Karpas-422 (cell line): ENCODE measurements at regions not wholly inside any gene's neighbourhood (a gene's known extent, or its start where the extent isn't known, plus 50 kb on each side); places are given as distances from the start of the nearest gene placed in this dataset.

Experiments
- DNase-seq: peaks from one replicate; pipeline ENCODE4 v3.0.0-alpha.2; 2015
- H2AFZ ChIP-seq: fragments of 200-600 bp; sonication (generic); 2 replicates; pipeline ENCODE4 v1.6.1; 2014; ENCODE audit warnings: antibody characterized with exemption, low read length, mixed read lengths
- H3K27ac ChIP-seq: fragments of 200-600 bp; sonication (generic); 2 replicates; pipeline ENCODE4 v1.5.1; 2014; ENCODE audit warnings: mild to moderate bottlenecking, low read length, moderate library complexity
- H3K27me3 ChIP-seq: fragments of 200-600 bp; sonication (generic); 2 replicates; pipeline ENCODE4 v1.6.1; 2014; ENCODE audit warnings: low read length, mixed read lengths
- H3K36me3 ChIP-seq: fragments of 200-600 bp; sonication (generic); 2 replicates; pipeline ENCODE4 v1.6.1; 2014; ENCODE audit warnings: low read length, mixed read lengths; ENCODE audit not compliant: insufficient read depth
- H3K4me1 ChIP-seq: fragments of 200-600 bp; sonication (generic); 2 replicates; pipeline ENCODE4 v1.6.1; 2014; ENCODE audit warnings: mild to moderate bottlenecking, low read length, mixed read lengths
- H3K4me2 ChIP-seq: fragments of 200-600 bp; sonication (generic); 2 replicates; pipeline ENCODE4 v1.6.1; 2014; ENCODE audit warnings: low read length, low read depth, mild to moderate bottlenecking; ENCODE audit not compliant: poor library complexity, severe bottlenecking
- H3K4me3 ChIP-seq: fragments of 200-600 bp; sonication (generic); 2 replicates; pipeline ENCODE4 v1.5.1; 2014; ENCODE audit warnings: mild to moderate bottlenecking, antibody characterized with exemption, low read length, mixed read lengths
- H3K79me2 ChIP-seq: fragments of 200-600 bp; sonication (generic); 2 replicates; pipeline ENCODE4 v1.6.1; 2014; ENCODE audit warnings: mild to moderate bottlenecking, low read length, mixed read lengths
- H3K9ac ChIP-seq: fragments of 200-600 bp; sonication (generic); 2 replicates; pipeline ENCODE4 v1.6.0; 2014; ENCODE audit warnings: low read length
- H3K9me2 ChIP-seq: fragments of 200-600 bp; sonication (generic), shearing (Covaris generic); replicated peaks from 2 replicates; pipeline ENCODE4 v1.6.0; 2014; ENCODE audit warnings: mild to moderate bottlenecking, low read length, moderate library complexity; ENCODE audit not compliant: insufficient read depth
- H3K9me3 ChIP-seq: fragments of 300-700, 200-600 bp; sonication (generic); 2 replicates; pipeline ENCODE4 v1.6.1; 2014; ENCODE audit warnings: low read length, mixed read lengths
- H4K20me1 ChIP-seq: fragments of 200-600 bp; sonication (generic); 2 replicates; pipeline ENCODE4 v1.6.1; 2014; ENCODE audit warnings: mild to moderate bottlenecking, antibody characterized with exemption, low read length, low read depth; ENCODE audit not compliant: insufficient read depth

GRCh38 chr13:48155848-48156247, 60.9 kb upstream of the MED4 start:
- peak overlapping the region; percentile 22 for H3K4me2 ChIP-seq
- H3K9ac ChIP-seq, result no peak overlapping the region
- H3K79me2 ChIP-seq, result no peaks in the 10 kb centered on the region
- no peak overlapping the region for H3K27ac ChIP-seq
- no peaks in the 10 kb centered on the region for H4K20me1 ChIP-seq
- H3K4me1 ChIP-seq, result peaks cover 9% of the 10 kb centered on the region
- no peaks in the 10 kb centered on the region for H3K9me3 ChIP-seq
- no peak overlapping the region for H3K4me3 ChIP-seq
- DNase-seq, result no peak
- no peaks in the 10 kb centered on the region for H3K27me3 ChIP-seq
- H3K9me2 ChIP-seq, result no peaks in the 10 kb centered on the region
- no peak overlapping the region; the same call in 1 of the 2 replicates for H2AFZ ChIP-seq
- no peaks in the 10 kb centered on the region for H3K36me3 ChIP-seq

DNA sequence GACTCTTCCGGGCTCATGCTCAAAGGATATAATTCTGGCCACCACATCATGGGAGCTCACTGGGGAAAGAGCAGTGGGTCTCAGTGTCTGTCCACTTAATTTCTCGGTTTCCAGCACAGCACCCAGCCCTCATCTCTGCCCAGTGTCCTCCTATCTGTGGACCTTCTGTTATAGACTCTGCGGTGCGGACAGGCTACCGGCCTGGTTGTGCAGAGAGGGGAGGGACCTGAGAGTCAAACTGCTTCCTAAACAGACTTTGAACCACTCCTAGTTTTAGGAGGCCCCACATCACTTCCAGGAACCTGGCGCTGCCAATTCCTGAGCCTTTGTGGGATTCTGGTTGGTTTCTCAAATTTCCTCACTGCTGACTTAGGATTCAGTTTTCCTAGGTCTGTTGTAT, 59.8 kb upstream of the MED4 start:
- Histone ChIP-seq H3K9me2 (no peaks in the 10 kb centered on the region), H3K4me1 (peaks cover 9% of the 10 kb centered on the region), H3K27ac (no peak overlapping the region), H3K79me2 (no peaks in the 10 kb centered on the region), H3K4me3 (no peak overlapping the region), H2AFZ (no peak overlapping the region), H3K4me2 (no peak overlapping the region), H3K9ac (no peak overlapping the region), H3K27me3 (no peaks in the 10 kb centered on the region), H4K20me1 (no peaks in the 10 kb centered on the region), H3K36me3 (no peaks in the 10 kb centered on the region), H3K9me3 (no peaks in the 10 kb centered on the region)
- no peak for DNase-seq

- Histone ChIP-seq H3K27ac (no peak overlapping the region), H4K20me1 (no peaks in the 10 kb centered on the region), H3K4me1 (peaks cover 9% of the 10 kb centered on the region), H3K79me2 (no peaks in the 10 kb centered on the region), H2AFZ (no peak overlapping the region), H3K9ac (no peak overlapping the region), H3K36me3 (no peaks in the 10 kb centered on the region), H3K9me2 (no peaks in the 10 kb centered on the region), H3K9me3 (no peaks in the 10 kb centered on the region), H3K4me3 (no peak overlapping the region), H3K27me3 (no peaks in the 10 kb centered on the region), H3K4me2 (no peak overlapping the region)
- no peak for DNase-seq
Measured at GRCh38 chr13:48153186-48153585, 58.3 kb upstream of the MED4 start.

GRCh38 chr13:48151363-48152161, 56.7 kb upstream of the MED4 start:
- Histone ChIP-seq H3K36me3 (no peaks in the 10 kb centered on the region), H3K9me3 (no peaks in the 10 kb centered on the region), H4K20me1 (no peaks in the 10 kb centered on the region), H3K4me1 (peaks cover 8% of the 10 kb centered on the region), H3K79me2 (no peaks in the 10 kb centered on the region), H3K4me3 (no peak overlapping the region), H3K27ac (no peak overlapping the region), H3K27me3 (no peaks in the 10 kb centered on the region), H3K9me2 (no peaks in the 10 kb centered on the region), H3K9ac (no peak overlapping the region), H2AFZ (no peak overlapping the region), H3K4me2 (no peak overlapping the region)
- DNase-seq, result peak; percentile 58

DNA sequence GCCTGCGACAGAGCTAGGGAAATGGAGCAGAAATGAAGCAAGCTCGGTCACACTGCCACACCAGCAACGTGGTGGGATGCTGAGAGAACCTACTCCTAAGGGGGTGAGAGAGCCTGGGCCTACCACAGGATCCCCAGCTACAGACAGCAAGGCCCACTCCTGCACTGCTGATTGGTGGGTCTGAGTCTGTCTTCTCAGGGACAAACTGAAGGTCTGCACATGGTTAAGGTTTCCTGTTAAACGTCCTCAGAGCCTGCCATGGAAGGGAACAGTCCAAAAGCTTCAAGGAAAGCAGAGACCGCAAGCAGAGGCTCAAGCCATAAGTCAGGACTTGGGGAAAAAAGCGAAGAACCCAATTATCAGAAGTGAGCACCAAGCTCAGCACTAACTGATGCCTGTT, 53.5 kb upstream of the MED4 start:
- H3K4me1 ChIP-seq, result no peaks in the 10 kb centered on the region
- no peaks in the 10 kb centered on the region for H3K27me3 ChIP-seq
- no peaks in the 10 kb centered on the region for H4K20me1 ChIP-seq
- no peaks in the 10 kb centered on the region for H3K79me2 ChIP-seq
- no peaks in the 10 kb centered on the region for H3K9me3 ChIP-seq
- H3K9me2 ChIP-seq, result no peaks in the 10 kb centered on the region
- H3K9ac ChIP-seq, result no peak overlapping the region
- no peak overlapping the region for H3K4me3 ChIP-seq
- no peaks in the 10 kb centered on the region for H3K36me3 ChIP-seq
- no peak overlapping the region for H3K27ac ChIP-seq
- no peak overlapping the region for H3K4me2 ChIP-seq
- DNase-seq, result no peak
- H2AFZ ChIP-seq, result no peak overlapping the region

- no peak overlapping the region for H2AFZ ChIP-seq
- H3K9me2 ChIP-seq, result no peaks in the 10 kb centered on the region
- H3K36me3 ChIP-seq, result no peaks in the 10 kb centered on the region
- H3K4me3 ChIP-seq, result no peak overlapping the region
- no peaks in the 10 kb centered on the region for H3K79me2 ChIP-seq
- H3K27ac ChIP-seq, result no peak overlapping the region
- no peaks in the 10 kb centered on the region for H3K9me3 ChIP-seq
- no peaks in the 10 kb centered on the region for H3K4me1 ChIP-seq
- DNase-seq, result no peak
- no peaks in the 10 kb centered on the region for H3K27me3 ChIP-seq
- H3K4me2 ChIP-seq, result no peak overlapping the region
- H3K9ac ChIP-seq, result no peak overlapping the region
- no peaks in the 10 kb centered on the region for H4K20me1 ChIP-seq
Measured at GRCh38 chr13:48146636-48147035, 51.7 kb upstream of the MED4 start.

DNA sequence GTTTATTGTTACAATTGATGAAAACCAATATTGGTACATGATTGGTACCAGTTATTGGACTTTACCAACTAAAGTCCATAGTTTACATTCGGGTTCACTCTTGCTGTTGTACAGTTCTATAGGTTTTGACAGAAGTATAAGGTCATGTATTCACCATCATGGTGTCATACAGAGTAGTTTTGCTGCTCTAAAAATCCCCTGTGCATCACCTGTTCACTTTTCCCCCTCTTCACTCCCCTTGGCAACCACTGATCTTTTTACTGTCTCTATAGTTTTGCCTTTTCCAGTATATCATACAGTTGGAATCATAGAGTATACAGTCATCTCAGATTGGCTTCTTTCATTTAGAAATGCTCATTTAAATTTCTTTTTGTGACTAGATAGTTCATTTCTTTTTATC, 51.2 kb upstream of the MED4 start:
- Histone ChIP-seq H3K27ac (no peak overlapping the region), H3K36me3 (no peaks in the 10 kb centered on the region), H3K4me2 (no peak overlapping the region), H3K4me1 (no peaks in the 10 kb centered on the region), H3K4me3 (no peak overlapping the region), H3K9me2 (no peaks in the 10 kb centered on the region), H4K20me1 (no peaks in the 10 kb centered on the region), H3K27me3 (no peaks in the 10 kb centered on the region), H2AFZ (no peak overlapping the region), H3K9ac (no peak overlapping the region), H3K79me2 (no peaks in the 10 kb centered on the region), H3K9me3 (no peaks in the 10 kb centered on the region)
- DNase-seq, result no peak
